Esophagus muscularis mucosa (tissue), 3 donors: ENCODE measurements at regions not wholly inside any gene's neighbourhood (a gene's known extent, or its start where the extent isn't known, plus 50 kb on each side); places are given as distances from the start of the nearest gene placed in this dataset.

Experiments used
- CTCF ChIP-seq, 3 experiments: fragments of 200-600 bp in 2 of 3; fragments of 450-650 bp in 1 of 3; sonication (generic) in 2 of 3; IDR thresholded peaks; one replicate each; pipeline ENCODE4 v1.5.1; 2017 to 2019; ENCODE audit warnings: antibody characterized with exemption in 3 of 3, mild to moderate bottlenecking in 2 of 3, moderate library complexity in 1 of 3
- POLR2A ChIP-seq: fragments of 450-650 bp; IDR thresholded peaks from one replicate; pipeline ENCODE4 v1.6.1; 2017; ENCODE audit warnings: antibody characterized with exemption, moderate library complexity, mild to moderate bottlenecking, low read depth

- TF ChIP-seq CTCF (IDR thresholded peaks at IDR 0.05) (no peak), POLR2A (no peak)
These were observed 259.9 kb downstream of the FOXA2 start for GRCh38 chr20:22324505-22324904.
